WTC11 (cell line): ENCODE measurements at regions not wholly inside any gene's neighbourhood (a gene's known extent, or its start where the extent isn't known, plus 50 kb on each side); places are given as distances from the start of the nearest gene placed in this dataset.

Experiments used
- ATAC-seq: fragments of 200-7000 bp; cut with Tn5 transposase; 2 replicates; pipeline ENCODE4 v1.10.0; 2021; ENCODE audit warnings: mild to moderate bottlenecking, moderate library complexity
- CTCF ChIA-PET: fragments of 300-600 bp; sonication (Branson Sonifier 250); formaldehyde crosslinking; loops from one replicate; lab custom pipeline; 2021; ENCODE audit warnings: antibody characterized with exemption; lab: Charles Lee
- POLR2A ChIA-PET: fragments of 350-600 bp; sonication (Branson Sonifier 250); formaldehyde crosslinking; loops from one replicate; lab custom pipeline; 2021; ENCODE audit warnings: antibody characterized with exemption; lab: Charles Lee
- DNase-seq: peaks from one replicate; pipeline ENCODE4 v3.0.0; 2021; ENCODE audit warnings: low spot score
- H3K27ac Mint-ChIP-seq: 2 replicates; pipeline ENCODE4 v1.8.0; 2021; ENCODE audit warnings: mixed read lengths
- H3K27me3 Mint-ChIP-seq: 2 replicates; pipeline ENCODE4 v1.8.0; 2021; ENCODE audit warnings: low read depth, mild to moderate bottlenecking, moderate library complexity, mixed read lengths
- H3K36me3 Mint-ChIP-seq: 2 replicates; pipeline ENCODE4 v1.8.0; 2021; ENCODE audit warnings: mixed read lengths
- H3K4me1 Mint-ChIP-seq: 2 replicates; pipeline ENCODE4 v1.8.0; 2022; ENCODE audit warnings: mixed read lengths
- H3K4me3 Mint-ChIP-seq: 2 replicates; pipeline ENCODE4 v1.8.0; 2021; ENCODE audit warnings: mild to moderate bottlenecking, moderate library complexity, mixed read lengths
- H3K9me3 Mint-ChIP-seq: 2 replicates; pipeline ENCODE4 v1.8.0; 2021; ENCODE audit warnings: mixed read lengths
- E2F1 ChIP-seq: sonication (generic); formaldehyde crosslinking; IDR thresholded peaks from 2 replicates; pipeline ENCODE4 v1.8.0; 2022; ENCODE audit warnings: mild to moderate bottlenecking, missing genetic modification reagents
- GABPB1 ChIP-seq: sonication (generic); formaldehyde crosslinking; IDR thresholded peaks from 2 replicates; pipeline ENCODE4 v1.8.1; 2023; ENCODE audit warnings: mild to moderate bottlenecking, missing genetic modification reagents
- PRRX2 ChIP-seq: fragments of 250-450 bp; sonication (Bioruptor Pico); IDR thresholded peaks from 2 replicates; pipeline ENCODE4 v1.8.0; 2021; ENCODE audit warnings: mild to moderate bottlenecking
- SP1 ChIP-seq: sonication (generic); formaldehyde crosslinking; conservative IDR thresholded peaks from 2 replicates; pipeline ENCODE4 v1.8.1; 2022; ENCODE audit warnings: missing genetic modification reagents
- ZNF263 ChIP-seq: sonication (generic); formaldehyde crosslinking; IDR thresholded peaks from 2 replicates; pipeline ENCODE4 v1.8.1; 2022; ENCODE audit warnings: low read depth, mild to moderate bottlenecking, moderate library complexity, missing genetic modification reagents
- ZNF317 ChIP-seq: sonication (generic); formaldehyde crosslinking; IDR thresholded peaks from 2 replicates; pipeline ENCODE4 v1.8.1; 2023; ENCODE audit warnings: low read depth, mild to moderate bottlenecking, moderate library complexity, missing genetic modification reagents, borderline replicate concordance
- ZNF396 ChIP-seq: fragments of 250-450 bp; sonication (Bioruptor Pico); IDR thresholded peaks from 2 replicates; pipeline ENCODE4 v1.8.0; 2021; ENCODE audit warnings: mild to moderate bottlenecking, moderate library complexity, borderline replicate concordance
- ZSCAN18 ChIP-seq: fragments of 250-450 bp; sonication (Bioruptor Pico); IDR thresholded peaks from 2 replicates; pipeline ENCODE4 v2.1.2; 2022; ENCODE audit warnings: mild to moderate bottlenecking, moderate library complexity
- TF ChIP-seq, protein P1 (sequence below): sonication (generic); formaldehyde crosslinking; conservative IDR thresholded peaks from 2 replicates; pipeline ENCODE4 v1.8.1; 2022; ENCODE audit warnings: mild to moderate bottlenecking, missing genetic modification reagents
- TF ChIP-seq, protein P2 (sequence below): fragments of 200-600 bp; IDR thresholded peaks from 2 replicates; pipeline ENCODE4 v1.8.0; 2022; ENCODE audit warnings: antibody characterized with exemption
- TF ChIP-seq, protein P3 (sequence below): sonication (generic); formaldehyde crosslinking; IDR thresholded peaks from 2 replicates; pipeline ENCODE4 v1.8.1; 2022; ENCODE audit warnings: low read depth, mild to moderate bottlenecking, moderate library complexity, missing genetic modification reagents, borderline replicate concordance
- TF ChIP-seq, protein P4 (sequence below): fragments of 250-450 bp; sonication (Bioruptor Pico); IDR thresholded peaks from 2 replicates; pipeline ENCODE4 v1.9.0; 2021; ENCODE audit warnings: mild to moderate bottlenecking
- TF ChIP-seq, protein P5 (sequence below): sonication (generic); formaldehyde crosslinking; IDR thresholded peaks from 2 replicates; pipeline ENCODE4 v1.8.1; 2023; ENCODE audit warnings: mild to moderate bottlenecking, missing genetic modification reagents

DNA sequence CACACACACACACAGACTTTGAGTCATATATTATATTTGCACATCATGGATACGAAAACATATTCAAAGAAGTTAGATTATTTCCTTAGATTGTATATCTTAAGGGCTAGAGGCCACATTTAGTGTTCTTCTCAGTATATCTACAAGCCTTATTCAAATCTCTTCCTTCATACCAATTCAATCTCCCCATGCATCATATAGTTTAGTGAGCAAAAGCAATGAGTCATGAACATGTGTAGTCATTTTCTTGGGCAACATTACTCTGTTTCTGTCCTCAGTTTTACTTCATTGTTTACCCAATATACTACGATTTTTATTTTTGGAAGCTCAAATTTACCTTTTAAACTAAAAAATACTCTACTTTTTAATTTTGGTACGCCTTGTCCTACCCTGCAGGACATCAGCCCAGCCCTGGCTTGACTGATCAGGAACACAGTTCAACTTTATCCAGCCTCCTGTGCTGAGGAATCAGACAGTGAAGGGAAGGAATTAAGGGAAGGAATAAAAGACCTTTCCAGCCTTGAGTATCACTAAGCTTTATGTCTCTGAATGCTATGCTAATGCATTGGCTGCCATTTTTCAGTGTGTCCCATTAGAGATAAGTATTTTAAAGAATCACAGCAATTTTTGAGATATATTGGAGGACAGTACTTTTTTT, 101.7 kb upstream of the FST start (continued):
- TF ChIP-seq ZNF396 (no peak), E2F1 (no peak)
- TF ChIP-seq, protein P1, sequence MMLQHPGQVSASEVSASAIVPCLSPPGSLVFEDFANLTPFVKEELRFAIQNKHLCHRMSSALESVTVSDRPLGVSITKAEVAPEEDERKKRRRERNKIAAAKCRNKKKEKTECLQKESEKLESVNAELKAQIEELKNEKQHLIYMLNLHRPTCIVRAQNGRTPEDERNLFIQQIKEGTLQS (CRISPR knock-in tag) = no peak
- TF ChIP-seq, protein P2, sequence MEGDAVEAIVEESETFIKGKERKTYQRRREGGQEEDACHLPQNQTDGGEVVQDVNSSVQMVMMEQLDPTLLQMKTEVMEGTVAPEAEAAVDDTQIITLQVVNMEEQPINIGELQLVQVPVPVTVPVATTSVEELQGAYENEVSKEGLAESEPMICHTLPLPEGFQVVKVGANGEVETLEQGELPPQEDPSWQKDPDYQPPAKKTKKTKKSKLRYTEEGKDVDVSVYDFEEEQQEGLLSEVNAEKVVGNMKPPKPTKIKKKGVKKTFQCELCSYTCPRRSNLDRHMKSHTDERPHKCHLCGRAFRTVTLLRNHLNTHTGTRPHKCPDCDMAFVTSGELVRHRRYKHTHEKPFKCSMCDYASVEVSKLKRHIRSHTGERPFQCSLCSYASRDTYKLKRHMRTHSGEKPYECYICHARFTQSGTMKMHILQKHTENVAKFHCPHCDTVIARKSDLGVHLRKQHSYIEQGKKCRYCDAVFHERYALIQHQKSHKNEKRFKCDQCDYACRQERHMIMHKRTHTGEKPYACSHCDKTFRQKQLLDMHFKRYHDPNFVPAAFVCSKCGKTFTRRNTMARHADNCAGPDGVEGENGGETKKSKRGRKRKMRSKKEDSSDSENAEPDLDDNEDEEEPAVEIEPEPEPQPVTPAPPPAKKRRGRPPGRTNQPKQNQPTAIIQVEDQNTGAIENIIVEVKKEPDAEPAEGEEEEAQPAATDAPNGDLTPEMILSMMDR = no peak

- DNase-seq (no peak), ATAC-seq (no peak)
- Mint-ChIP-seq H3K4me3 (no peak overlapping the region), H3K27me3 (no peaks in the 10 kb centered on the region), H3K27ac (no peak overlapping the region), H3K4me1 (no peaks in the 10 kb centered on the region), H3K36me3 (peaks cover 17% of the 10 kb centered on the region), H3K9me3 (peaks cover 45% of the 10 kb centered on the region)
- CTCF ChIA-PET = no interaction called here
- TF ChIP-seq, protein P3, sequence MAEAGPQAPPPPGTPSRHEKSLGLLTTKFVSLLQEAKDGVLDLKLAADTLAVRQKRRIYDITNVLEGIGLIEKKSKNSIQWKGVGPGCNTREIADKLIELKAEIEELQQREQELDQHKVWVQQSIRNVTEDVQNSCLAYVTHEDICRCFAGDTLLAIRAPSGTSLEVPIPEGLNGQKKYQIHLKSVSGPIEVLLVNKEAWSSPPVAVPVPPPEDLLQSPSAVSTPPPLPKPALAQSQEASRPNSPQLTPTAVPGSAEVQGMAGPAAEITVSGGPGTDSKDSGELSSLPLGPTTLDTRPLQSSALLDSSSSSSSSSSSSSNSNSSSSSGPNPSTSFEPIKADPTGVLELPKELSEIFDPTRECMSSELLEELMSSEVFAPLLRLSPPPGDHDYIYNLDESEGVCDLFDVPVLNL (CRISPR knock-in tag) = no peak
- TF ChIP-seq, protein P1 (CRISPR knock-in tag) = no peak
- TF ChIP-seq, protein P4, sequence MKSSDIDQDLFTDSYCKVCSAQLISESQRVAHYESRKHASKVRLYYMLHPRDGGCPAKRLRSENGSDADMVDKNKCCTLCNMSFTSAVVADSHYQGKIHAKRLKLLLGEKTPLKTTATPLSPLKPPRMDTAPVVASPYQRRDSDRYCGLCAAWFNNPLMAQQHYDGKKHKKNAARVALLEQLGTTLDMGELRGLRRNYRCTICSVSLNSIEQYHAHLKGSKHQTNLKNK (CRISPR knock-in tag) = no peak
- TF ChIP-seq ZSCAN18 (no peak), PRRX2 (no peak), GABPB1 (no peak)
- POLR2A ChIA-PET = no interaction called here
Observed at GRCh38 chr5:53386341-53386740, 94.1 kb upstream of the FST start.

DNA sequence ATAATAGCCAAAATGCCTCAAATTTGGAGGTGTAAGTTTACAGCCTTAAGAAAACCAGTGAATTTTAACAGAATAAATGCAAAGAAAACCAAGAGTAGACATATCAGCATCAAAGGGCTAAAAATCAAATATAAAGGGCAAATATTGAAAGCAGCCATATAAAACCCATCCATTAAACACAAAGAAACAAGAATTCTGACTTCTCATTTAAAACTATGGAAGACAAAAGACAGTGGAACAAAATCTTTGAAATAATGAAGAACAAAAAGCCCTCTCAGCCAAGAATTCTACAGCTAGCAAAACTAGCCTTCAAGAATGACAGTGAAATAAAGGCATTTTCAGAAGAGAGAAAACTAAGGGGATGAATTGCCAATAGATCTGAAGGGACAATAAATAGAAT, 91.3 kb upstream of the FST start:
- peak; percentile 84 for TF ChIP-seq ZNF317
- TF ChIP-seq ZNF263 (CRISPR knock-in tag) = no peak
- no peak for TF ChIP-seq SP1
- TF ChIP-seq, protein P5, sequence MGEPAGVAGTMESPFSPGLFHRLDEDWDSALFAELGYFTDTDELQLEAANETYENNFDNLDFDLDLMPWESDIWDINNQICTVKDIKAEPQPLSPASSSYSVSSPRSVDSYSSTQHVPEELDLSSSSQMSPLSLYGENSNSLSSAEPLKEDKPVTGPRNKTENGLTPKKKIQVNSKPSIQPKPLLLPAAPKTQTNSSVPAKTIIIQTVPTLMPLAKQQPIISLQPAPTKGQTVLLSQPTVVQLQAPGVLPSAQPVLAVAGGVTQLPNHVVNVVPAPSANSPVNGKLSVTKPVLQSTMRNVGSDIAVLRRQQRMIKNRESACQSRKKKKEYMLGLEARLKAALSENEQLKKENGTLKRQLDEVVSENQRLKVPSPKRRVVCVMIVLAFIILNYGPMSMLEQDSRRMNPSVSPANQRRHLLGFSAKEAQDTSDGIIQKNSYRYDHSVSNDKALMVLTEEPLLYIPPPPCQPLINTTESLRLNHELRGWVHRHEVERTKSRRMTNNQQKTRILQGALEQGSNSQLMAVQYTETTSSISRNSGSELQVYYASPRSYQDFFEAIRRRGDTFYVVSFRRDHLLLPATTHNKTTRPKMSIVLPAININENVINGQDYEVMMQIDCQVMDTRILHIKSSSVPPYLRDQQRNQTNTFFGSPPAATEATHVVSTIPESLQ (CRISPR knock-in tag) = no peak
- Mint-ChIP-seq H3K4me3 (no peak overlapping the region), H3K36me3 (peaks cover 17% of the 10 kb centered on the region), H3K9me3 (peaks cover 35% of the 10 kb centered on the region), H3K27ac (no peak overlapping the region), H3K27me3 (no peaks in the 10 kb centered on the region), H3K4me1 (no peaks in the 10 kb centered on the region)
- ChIA-PET POLR2A (no interaction called here), CTCF (no interaction called here)
- ATAC-seq (no peak), DNase-seq (no peak)
